PC-3 (cell line): ENCODE measurements at regions not wholly inside any gene's neighbourhood (a gene's known extent, or its start where the extent isn't known, plus 50 kb on each side); places are given as distances from the start of the nearest gene placed in this dataset.

Experiments
- ATAC-seq: fragments of 200-7000 bp; cut with Tn5 transposase; 2 replicates; pipeline ENCODE4 v1.9.1; 2020; ENCODE audit warnings: mild to moderate bottlenecking, moderate library complexity
- BruUV-seq: library from RNA; stranded (reverse); fragments of 400-500 nt; replicated peaks from 2 replicates; lab custom pipeline; 2021; lab: Mats Ljungman, UMichigan
- CTCF ChIA-PET: fragments of 300-600 bp; sonication (Branson Sonifier 250); formaldehyde crosslinking; loops from one replicate; lab custom pipeline; 2022; ENCODE audit warnings: antibody characterized with exemption; lab: Charles Lee
- POLR2A ChIA-PET: fragments of 300-600 bp; sonication (Branson Sonifier 250); formaldehyde crosslinking; loops from one replicate; lab custom pipeline; 2022; ENCODE audit warnings: antibody characterized with exemption; ENCODE audit not compliant: unreplicated experiment; lab: Charles Lee
- DNase-seq: peaks from one replicate; pipeline ENCODE4 v3.0.0-alpha.2; 2015
- H2AFZ ChIP-seq: fragments of 300-600 bp; sonication (generic); 2 replicates; pipeline ENCODE4 v1.6.0; 2016; ENCODE audit warnings: antibody characterized with exemption, low read length
- H3F3A ChIP-seq: fragments of 300-600 bp; sonication (generic); one replicate; pipeline ENCODE4 v1.6.0; 2017; ENCODE audit warnings: antibody characterized with exemption, low read length, control low read depth, mild to moderate bottlenecking; ENCODE audit not compliant: unreplicated experiment
- H3K27ac ChIP-seq: fragments of 300-600 bp; sonication (generic); 2 replicates; pipeline ENCODE4 v1.5.1; 2016; ENCODE audit warnings: mild to moderate bottlenecking, low read length
- H3K27me3 ChIP-seq: fragments of 300-600 bp; sonication (generic); 2 replicates; pipeline ENCODE4 v1.6.1; 2016; ENCODE audit warnings: low read length, mixed read lengths
- H3K36me3 ChIP-seq: fragments of 300-600 bp; sonication (generic); 2 replicates; pipeline ENCODE4 v1.6.1; 2016; ENCODE audit warnings: low read depth, mixed run types, low read length, mixed read lengths
- H3K4me1 ChIP-seq: fragments of 300-600 bp; sonication (generic); 2 replicates; pipeline ENCODE4 v1.5.1; 2016; ENCODE audit warnings: low read length; ENCODE audit not compliant: insufficient read depth
- H3K4me2 ChIP-seq: fragments of 300-600 bp; sonication (generic); 2 replicates; pipeline ENCODE4 v1.6.0; 2016; ENCODE audit warnings: low read length
- H3K4me3 ChIP-seq: fragments of 300-600 bp; sonication (generic); 2 replicates; pipeline ENCODE4 v1.5.1; 2016; ENCODE audit warnings: mild to moderate bottlenecking, low read length, mixed read lengths
- H3K79me2 ChIP-seq: fragments of 300-600 bp; sonication (generic); 2 replicates; pipeline ENCODE4 v1.6.1; 2017; ENCODE audit warnings: low read length, mixed read lengths
- H3K9ac ChIP-seq: fragments of 300-600 bp; sonication (generic); 2 replicates; pipeline ENCODE4 v1.6.0; 2016; ENCODE audit warnings: mild to moderate bottlenecking, low read length
- H3K9me2 ChIP-seq: fragments of 300-600 bp; sonication (generic); replicated peaks from 2 replicates; pipeline ENCODE4 v1.6.1; 2016; ENCODE audit warnings: mixed run types, low read length, mixed read lengths
- H3K9me3 ChIP-seq: fragments of 300-600 bp; sonication (generic); 2 replicates; pipeline ENCODE4 v1.6.1; 2016; ENCODE audit warnings: low read length, mixed read lengths
- H4K20me1 ChIP-seq: fragments of 300-600 bp; sonication (generic); 2 replicates; pipeline ENCODE4 v1.6.1; 2016; ENCODE audit warnings: low read length, mixed read lengths
- CTCF ChIP-seq: fragments of 300-600 bp; sonication (generic); conservative IDR thresholded peaks from 2 replicates; pipeline ENCODE4 v1.5.1; 2017; ENCODE audit warnings: antibody characterized with exemption, low read depth, mild to moderate bottlenecking, low read length
- EZH2 ChIP-seq: fragments of 300-600 bp; sonication (generic); IDR thresholded peaks from one replicate; pipeline ENCODE4 v1.6.1; 2017; ENCODE audit warnings: antibody characterized with exemption, mild to moderate bottlenecking, low read length; ENCODE audit not compliant: unreplicated experiment
- EZH2phosphoT487 ChIP-seq: fragments of 300-600 bp; sonication (generic); IDR thresholded peaks from 2 replicates; pipeline ENCODE4 v1.6.1; 2018; ENCODE audit warnings: mild to moderate bottlenecking, antibody characterized with exemption, low read length, borderline replicate concordance
- intact Hi-C: fragments of 100-400 bp; cut with micrococcal nuclease; formaldehyde crosslinking; loops from 2 replicates; pipeline ENCODE4 v1.9.0; 2023

- H2AFZ ChIP-seq: no peak overlapping the region
- TF ChIP-seq CTCF (no peak), EZH2 (no peak)
- no peak overlapping the region for H3K4me2 ChIP-seq
- no peaks in the 10 kb centered on the region for H3K27me3 ChIP-seq
- H3K9me2 ChIP-seq: no peaks in the 10 kb centered on the region
- H3K4me1 ChIP-seq: no peaks in the 10 kb centered on the region
- no peak overlapping the region for H3K4me3 ChIP-seq
- no peaks in the 10 kb centered on the region for H4K20me1 ChIP-seq
- no peak overlapping the region for H3K9ac ChIP-seq
- no peak for DNase-seq
- H3K79me2 ChIP-seq: no peaks in the 10 kb centered on the region
- ChIA-PET CTCF (no interaction called here), POLR2A (no interaction called here)
- BruUV-seq: no TSS peak
- no peaks in the 10 kb centered on the region for H3K9me3 ChIP-seq
- H3K36me3 ChIP-seq: no peaks in the 10 kb centered on the region
- H3K27ac ChIP-seq: no peak overlapping the region
- intact Hi-C loops: no loop called here
- ATAC-seq: no peak
- H3F3A ChIP-seq: no peaks in the 10 kb centered on the region
Measured at GRCh38 chr1:69220672-69221071, 347.1 kb upstream of the LRRC7 start.

GRCh38 chr1:69221524-69221923 is 346.2 kb upstream of the LRRC7 start:
- ATAC-seq (no peak), DNase-seq (no peak)
- Histone ChIP-seq H4K20me1 (no peaks in the 10 kb centered on the region), H3K4me2 (no peak overlapping the region), H3K9ac (no peak overlapping the region), H3K27me3 (no peaks in the 10 kb centered on the region), H3K4me1 (no peaks in the 10 kb centered on the region), H3K79me2 (no peaks in the 10 kb centered on the region), H3F3A (no peaks in the 10 kb centered on the region), H2AFZ (no peak overlapping the region), H3K9me2 (no peaks in the 10 kb centered on the region), H3K36me3 (no peaks in the 10 kb centered on the region), H3K27ac (no peak overlapping the region), H3K4me3 (no peak overlapping the region), H3K9me3 (no peaks in the 10 kb centered on the region)
- no peak for TF ChIP-seq EZH2phosphoT487
- no peak for TF ChIP-seq CTCF
- no peak for TF ChIP-seq EZH2
- BruUV-seq: no TSS peak
- POLR2A ChIA-PET: no interaction called here
- CTCF ChIA-PET: no interaction called here
- intact Hi-C loops: no loop called here

GRCh38 chr1:69223156-69223555 is 344.6 kb upstream of the LRRC7 start:
- intact Hi-C loops: no loop called here
- Histone ChIP-seq H3K9me3 (no peaks in the 10 kb centered on the region), H3K4me3 (no peak overlapping the region), H3K4me2 (no peak overlapping the region), H3K9ac (no peak overlapping the region), H4K20me1 (no peaks in the 10 kb centered on the region), H3K4me1 (no peaks in the 10 kb centered on the region), H3K36me3 (no peaks in the 10 kb centered on the region), H3K79me2 (no peaks in the 10 kb centered on the region), H3K27ac (no peak overlapping the region), H3K27me3 (no peaks in the 10 kb centered on the region), H2AFZ (no peak overlapping the region), H3F3A (no peaks in the 10 kb centered on the region), H3K9me2 (no peaks in the 10 kb centered on the region)
- ATAC-seq (no peak), DNase-seq (no peak)
- TF ChIP-seq EZH2: no peak
- no peak for TF ChIP-seq CTCF
- TF ChIP-seq EZH2phosphoT487: no peak
- BruUV-seq: no TSS peak
- POLR2A ChIA-PET: no interaction called here
- CTCF ChIA-PET: no interaction called here
